ENCODE measurements at regions not wholly inside any gene's neighbourhood (a gene's known extent, or its start where the extent isn't known, plus 50 kb on each side); places are given as distances from the start of the nearest gene placed in this dataset.
"Not testable (repeated sequence)": the region's sequence is repeated elsewhere in the genome, so short reads cannot be mapped to it uniquely, and the experiment has no call there.

DNA sequence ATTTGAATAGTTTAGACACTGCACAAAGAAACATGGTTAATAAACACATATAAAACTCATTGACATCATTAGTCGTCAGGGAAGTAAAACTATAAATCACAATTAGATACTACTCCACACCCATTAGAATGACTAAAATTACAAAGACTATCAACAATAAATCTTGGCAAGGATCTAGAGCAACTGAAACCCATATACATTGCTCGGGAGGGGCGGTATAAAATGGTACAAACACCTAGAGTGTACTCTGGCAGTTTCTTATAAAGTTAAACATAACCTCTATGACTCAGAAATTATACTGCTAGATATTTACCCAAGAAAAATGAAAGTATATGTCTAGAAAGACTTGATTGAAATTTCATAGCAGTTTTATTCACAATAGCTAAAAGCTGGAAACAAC is 434.2 kb downstream of the RWDD3 start:
- Histone ChIP-seq H3K9me3 (ENCODE audit: control insufficient read depth, insufficient read depth, low read length) (peaks cover 6% of the 10 kb centered on the region), H3K27ac (ENCODE audit: low read length) (no peak overlapping the region), H3K27me3 (ENCODE audit: control insufficient read depth, insufficient read depth, low read length) (no peaks in the 10 kb centered on the region), H3K4me1 (ENCODE audit: control insufficient read depth, insufficient read depth, low read length) (no peaks in the 10 kb centered on the region), H3K4me3 (ENCODE audit: low read length) (no peak overlapping the region), H3K36me3 (ENCODE audit: control insufficient read depth, insufficient read depth, low read length) (no peaks in the 10 kb centered on the region)
- TF ChIP-seq, protein P1, sequence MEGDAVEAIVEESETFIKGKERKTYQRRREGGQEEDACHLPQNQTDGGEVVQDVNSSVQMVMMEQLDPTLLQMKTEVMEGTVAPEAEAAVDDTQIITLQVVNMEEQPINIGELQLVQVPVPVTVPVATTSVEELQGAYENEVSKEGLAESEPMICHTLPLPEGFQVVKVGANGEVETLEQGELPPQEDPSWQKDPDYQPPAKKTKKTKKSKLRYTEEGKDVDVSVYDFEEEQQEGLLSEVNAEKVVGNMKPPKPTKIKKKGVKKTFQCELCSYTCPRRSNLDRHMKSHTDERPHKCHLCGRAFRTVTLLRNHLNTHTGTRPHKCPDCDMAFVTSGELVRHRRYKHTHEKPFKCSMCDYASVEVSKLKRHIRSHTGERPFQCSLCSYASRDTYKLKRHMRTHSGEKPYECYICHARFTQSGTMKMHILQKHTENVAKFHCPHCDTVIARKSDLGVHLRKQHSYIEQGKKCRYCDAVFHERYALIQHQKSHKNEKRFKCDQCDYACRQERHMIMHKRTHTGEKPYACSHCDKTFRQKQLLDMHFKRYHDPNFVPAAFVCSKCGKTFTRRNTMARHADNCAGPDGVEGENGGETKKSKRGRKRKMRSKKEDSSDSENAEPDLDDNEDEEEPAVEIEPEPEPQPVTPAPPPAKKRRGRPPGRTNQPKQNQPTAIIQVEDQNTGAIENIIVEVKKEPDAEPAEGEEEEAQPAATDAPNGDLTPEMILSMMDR (IDR thresholded peaks at IDR 0.05): no peak
- ATAC-seq: no peak
- no peak for DNase-seq
- H3K27ac Mint-ChIP-seq: no peak overlapping the region
- H3K4me3 Mint-ChIP-seq: no peak overlapping the region
- no peaks in the 10 kb centered on the region for H3K27me3 Mint-ChIP-seq (ENCODE audit: low read depth in 2 of 2)
- WGBS (ENCODE audit: insufficient coverage): 75% methylated on average over 1 of the region's 3 CpGs
- H3K36me3 Mint-ChIP-seq: peaks cover 5% of the 10 kb centered on the region
- intact Hi-C loops (cut with micrococcal nuclease): no loop called here
- no peaks in the 10 kb centered on the region for H3K4me1 Mint-ChIP-seq
- H3K9me3 Mint-ChIP-seq: peaks cover 12% of the 10 kb centered on the region in 2 donors

DNA sequence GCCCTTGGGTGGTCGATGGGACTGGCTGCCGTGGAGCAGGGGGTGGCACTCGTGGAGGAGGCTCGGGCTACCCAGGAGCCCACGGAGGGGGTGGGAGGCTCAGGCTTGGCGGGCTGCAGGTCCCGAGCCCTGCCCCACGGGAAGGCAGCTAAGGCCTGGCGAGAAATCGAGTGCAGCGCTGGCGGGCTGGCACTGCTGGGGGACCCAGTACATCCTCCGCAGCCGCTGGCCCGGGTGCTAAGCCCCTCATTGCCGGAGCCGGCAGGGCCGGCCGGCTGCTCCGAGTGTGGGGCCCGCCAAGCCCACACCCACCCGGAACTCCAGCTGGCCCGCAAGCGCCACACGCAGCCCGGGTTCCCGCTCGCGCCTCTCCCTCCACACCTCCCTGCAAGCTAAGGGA is 435.6 kb downstream of the RWDD3 start:
- H3K27me3 ChIP-seq (ENCODE audit: control insufficient read depth, insufficient read depth, low read length); ATAC-seq; H3K4me3 ChIP-seq (ENCODE audit: low read length); H3K27me3 Mint-ChIP-seq (ENCODE audit: low read depth in 2 of 2); H3K4me1 Mint-ChIP-seq; H3K9me3 ChIP-seq (ENCODE audit: control insufficient read depth, insufficient read depth, low read length); H3K27ac Mint-ChIP-seq; DNase-seq; H3K27ac ChIP-seq (ENCODE audit: low read length); H3K4me3 Mint-ChIP-seq; intact Hi-C loops (cut with micrococcal nuclease); H3K36me3 Mint-ChIP-seq; H3K36me3 ChIP-seq (ENCODE audit: control insufficient read depth, insufficient read depth, low read length); H3K4me1 ChIP-seq (ENCODE audit: control insufficient read depth, insufficient read depth, low read length): not testable (repeated sequence)
- H3K9me3 Mint-ChIP-seq: peaks cover 18 to 22% of the 10 kb centered on the region in 2 donors
- WGBS (ENCODE audit: insufficient coverage): 94% methylated on average over 27 of the region's 29 CpGs

DNA sequence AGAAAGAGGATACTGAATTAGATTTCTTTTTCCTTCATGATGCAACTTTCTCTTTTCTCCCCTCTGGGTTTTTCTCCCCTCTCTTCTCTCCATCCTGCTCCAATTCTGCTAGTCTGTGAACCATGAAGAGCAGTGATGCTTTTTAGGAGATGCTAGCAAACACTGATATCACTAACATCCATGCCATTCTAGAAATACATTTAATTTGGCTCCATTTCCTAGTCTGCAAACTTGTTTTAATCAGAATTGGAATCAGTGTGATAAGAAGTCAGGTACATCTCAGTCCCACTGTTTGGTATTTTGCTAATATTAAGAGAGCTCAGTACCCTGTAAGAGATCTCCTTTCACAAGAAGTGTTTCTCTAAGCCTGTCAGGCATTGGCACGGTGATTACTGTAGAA is 437.1 kb downstream of the RWDD3 start:
- no peaks in the 10 kb centered on the region for H3K36me3 ChIP-seq (ENCODE audit: control insufficient read depth, insufficient read depth, low read length)
- DNase-seq (no peak), ATAC-seq (no peak)
- WGBS (ENCODE audit: insufficient coverage): no CpG with 5 or more reads among the region's 1 CpG
- H3K27ac Mint-ChIP-seq: no peak overlapping the region
- no peak overlapping the region for H3K4me3 Mint-ChIP-seq
- peaks cover 8% of the 10 kb centered on the region for H3K36me3 Mint-ChIP-seq
- no peaks in the 10 kb centered on the region for H3K4me1 ChIP-seq (ENCODE audit: control insufficient read depth, insufficient read depth, low read length)
- H3K27me3 ChIP-seq (ENCODE audit: control insufficient read depth, insufficient read depth, low read length): no peaks in the 10 kb centered on the region
- H3K9me3 Mint-ChIP-seq: peaks cover 18 to 25% of the 10 kb centered on the region in 2 donors
- intact Hi-C loops (cut with micrococcal nuclease): no loop called here
- H3K4me3 ChIP-seq (ENCODE audit: low read length): no peak overlapping the region
- H3K4me1 Mint-ChIP-seq: no peaks in the 10 kb centered on the region
- H3K9me3 ChIP-seq (ENCODE audit: control insufficient read depth, insufficient read depth, low read length): peaks cover 3% of the 10 kb centered on the region
- no peaks in the 10 kb centered on the region for H3K27me3 Mint-ChIP-seq (ENCODE audit: low read depth in 2 of 2)
- no peak overlapping the region for H3K27ac ChIP-seq (ENCODE audit: low read length)
- TF ChIP-seq, protein P1 (IDR thresholded peaks at IDR 0.05): no peak

DNA sequence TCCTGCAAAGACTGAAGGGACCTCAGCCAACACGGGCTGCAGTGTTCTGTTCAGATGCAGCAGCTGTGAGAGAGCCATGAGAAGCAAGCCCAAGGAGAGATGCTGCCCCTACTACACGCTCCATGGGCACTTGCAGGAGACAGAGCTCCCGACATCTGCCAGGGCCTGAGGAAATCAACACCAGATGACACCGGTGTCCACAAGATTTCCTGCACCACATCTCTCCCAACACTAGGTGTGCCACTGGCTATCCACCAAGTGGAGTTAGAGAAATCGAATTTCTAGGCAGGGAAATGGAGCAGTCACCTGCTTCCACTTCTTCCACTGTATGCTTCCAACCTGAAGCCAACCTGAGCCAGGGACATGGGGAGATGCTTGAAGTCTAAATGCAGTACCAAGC is 445.3 kb downstream of the RWDD3 start:
- Histone ChIP-seq H3K4me3 (ENCODE audit: low read length) (no peak overlapping the region), H3K27me3 (ENCODE audit: control insufficient read depth, insufficient read depth, low read length) (no peaks in the 10 kb centered on the region), H3K4me1 (ENCODE audit: control insufficient read depth, insufficient read depth, low read length) (no peaks in the 10 kb centered on the region), H3K36me3 (ENCODE audit: control insufficient read depth, insufficient read depth, low read length) (no peaks in the 10 kb centered on the region), H3K9me3 (ENCODE audit: control insufficient read depth, insufficient read depth, low read length) (peaks cover 4% of the 10 kb centered on the region), H3K27ac (ENCODE audit: low read length) (no peak overlapping the region)
- no peak for DNase-seq
- TF ChIP-seq, protein P1 (IDR thresholded peaks at IDR 0.05): no peak
- Mint-ChIP-seq H3K4me3 (no peak overlapping the region), H3K27ac (no peak overlapping the region), H3K27me3 (ENCODE audit: low read depth in 2 of 2) (no peaks in the 10 kb centered on the region), H3K36me3 (peaks cover 4% of the 10 kb centered on the region), H3K9me3 (peaks cover 12 to 18% of the 10 kb centered on the region in 2 donors), H3K4me1 (no peaks in the 10 kb centered on the region)
- intact Hi-C loops (cut with micrococcal nuclease): no loop called here
- no peak for ATAC-seq
- 85% methylated on average over 5 of the region's 5 CpGs for WGBS (ENCODE audit: insufficient coverage)
